ENCODE measurements at regions not wholly inside any gene's neighbourhood (a gene's known extent, or its start where the extent isn't known, plus 50 kb on each side); places are given as distances from the start of the nearest gene placed in this dataset.

- Histone ChIP-seq H2AFZ (ENCODE audit: low read length) (no peak overlapping the region), H3K79me2 (ENCODE audit: low read length) (no peaks in the 10 kb centered on the region), H3K36me3 (ENCODE audit: insufficient read depth, low read length) (no peaks in the 10 kb centered on the region), H3K9me2 (replicated peaks; ENCODE audit: insufficient read depth, low read length) (no peaks in the 10 kb centered on the region), H4K20me1 (ENCODE audit: insufficient read depth, low read depth, low read length) (no peaks in the 10 kb centered on the region), H3K27ac (ENCODE audit: low read length) (no peak overlapping the region), H3K9ac (ENCODE audit: low read length) (no peak overlapping the region), H3K27me3 (ENCODE audit: low read length) (no peaks in the 10 kb centered on the region), H3K9me3 (ENCODE audit: low read length) (no peaks in the 10 kb centered on the region), H3K4me2 (ENCODE audit: low read depth, low read length, poor library complexity, severe bottlenecking) (no peak overlapping the region), H3K4me1 (ENCODE audit: low read length) (peaks cover 45% of the 10 kb centered on the region), H3K4me3 (ENCODE audit: low read length) (no peak overlapping the region)
- peak; percentile 37 for DNase-seq
Observed at GRCh38 chr15:69757186-69757585, 304.6 kb downstream of the RPLP1 start.

GRCh38 chr15:69758291-69758771 is 305.7 kb downstream of the RPLP1 start:
- peaks cover 55% of the 10 kb centered on the region for H3K4me1 ChIP-seq (ENCODE audit: low read length)
- H3K27me3 ChIP-seq (ENCODE audit: low read length), result no peaks in the 10 kb centered on the region
- no peaks in the 10 kb centered on the region for H4K20me1 ChIP-seq (ENCODE audit: insufficient read depth, low read depth, low read length)
- no peaks in the 10 kb centered on the region for H3K9me2 ChIP-seq (replicated peaks; ENCODE audit: insufficient read depth, low read length)
- H3K9ac ChIP-seq (ENCODE audit: low read length), result no peak overlapping the region
- no peak overlapping the region for H3K4me3 ChIP-seq (ENCODE audit: low read length)
- H3K4me2 ChIP-seq (ENCODE audit: low read depth, low read length, poor library complexity, severe bottlenecking), result no peak overlapping the region
- H3K36me3 ChIP-seq (ENCODE audit: insufficient read depth, low read length), result no peaks in the 10 kb centered on the region
- no peaks in the 10 kb centered on the region for H3K9me3 ChIP-seq (ENCODE audit: low read length)
- no peak overlapping the region for H2AFZ ChIP-seq (ENCODE audit: low read length)
- peak; percentile 33 for DNase-seq
- no peaks in the 10 kb centered on the region for H3K79me2 ChIP-seq (ENCODE audit: low read length)
- H3K27ac ChIP-seq (ENCODE audit: low read length), result no peak overlapping the region

- Histone ChIP-seq H3K4me2 (ENCODE audit: low read depth, low read length, poor library complexity, severe bottlenecking) (peak overlapping the region; percentile 4), H4K20me1 (ENCODE audit: insufficient read depth, low read depth, low read length) (no peaks in the 10 kb centered on the region), H2AFZ (ENCODE audit: low read length) (no peak overlapping the region), H3K4me3 (ENCODE audit: low read length) (no peak overlapping the region), H3K9me2 (replicated peaks; ENCODE audit: insufficient read depth, low read length) (no peaks in the 10 kb centered on the region), H3K4me1 (ENCODE audit: low read length) (peaks cover 60% of the 10 kb centered on the region), H3K79me2 (ENCODE audit: low read length) (no peaks in the 10 kb centered on the region), H3K36me3 (ENCODE audit: insufficient read depth, low read length) (no peaks in the 10 kb centered on the region), H3K27me3 (ENCODE audit: low read length) (no peaks in the 10 kb centered on the region), H3K27ac (ENCODE audit: low read length) (no peak overlapping the region), H3K9ac (ENCODE audit: low read length) (no peak overlapping the region), H3K9me3 (ENCODE audit: low read length) (no peaks in the 10 kb centered on the region)
- DNase-seq, result peak; percentile 61
Observed at GRCh38 chr15:69758810-69759790, 306.5 kb downstream of the RPLP1 start.

- H3K4me2 ChIP-seq (ENCODE audit: low read depth, low read length, poor library complexity, severe bottlenecking), result no peak overlapping the region
- no peaks in the 10 kb centered on the region for H3K9me2 ChIP-seq (replicated peaks; ENCODE audit: insufficient read depth, low read length)
- H2AFZ ChIP-seq (ENCODE audit: low read length), result 0 out of 2 replicates have a peak overlapping the region, but pooled peaks have one; percentile 0
- H3K36me3 ChIP-seq (ENCODE audit: insufficient read depth, low read length), result no peaks in the 10 kb centered on the region
- no peaks in the 10 kb centered on the region for H3K27me3 ChIP-seq (ENCODE audit: low read length)
- no peaks in the 10 kb centered on the region for H4K20me1 ChIP-seq (ENCODE audit: insufficient read depth, low read depth, low read length)
- H3K4me3 ChIP-seq (ENCODE audit: low read length), result no peak overlapping the region
- no peak overlapping the region for H3K9ac ChIP-seq (ENCODE audit: low read length)
- H3K4me1 ChIP-seq (ENCODE audit: low read length), result peaks cover 52% of the 10 kb centered on the region
- no peaks in the 10 kb centered on the region for H3K9me3 ChIP-seq (ENCODE audit: low read length)
- no peaks in the 10 kb centered on the region for H3K79me2 ChIP-seq (ENCODE audit: low read length)
- peak; percentile 39 for DNase-seq
- no peak overlapping the region for H3K27ac ChIP-seq (ENCODE audit: low read length)
Observed at GRCh38 chr15:69760258-69760845, 307.7 kb downstream of the RPLP1 start.

GRCh38 chr15:69760890-69761568 is 308.4 kb downstream of the RPLP1 start:
- H4K20me1 ChIP-seq (ENCODE audit: insufficient read depth, low read depth, low read length), result no peaks in the 10 kb centered on the region
- H3K9me2 ChIP-seq (replicated peaks; ENCODE audit: insufficient read depth, low read length), result no peaks in the 10 kb centered on the region
- H3K4me1 ChIP-seq (ENCODE audit: low read length), result peaks cover 45% of the 10 kb centered on the region
- 0 out of 2 replicates have a peak overlapping the region, but pooled peaks have one; percentile 28 for H3K9ac ChIP-seq (ENCODE audit: low read length)
- H3K4me3 ChIP-seq (ENCODE audit: low read length), result no peak overlapping the region
- no peaks in the 10 kb centered on the region for H3K36me3 ChIP-seq (ENCODE audit: insufficient read depth, low read length)
- no peak overlapping the region for H2AFZ ChIP-seq (ENCODE audit: low read length)
- H3K4me2 ChIP-seq (ENCODE audit: low read depth, low read length, poor library complexity, severe bottlenecking), result no peak overlapping the region
- H3K9me3 ChIP-seq (ENCODE audit: low read length), result no peaks in the 10 kb centered on the region
- H3K27ac ChIP-seq (ENCODE audit: low read length), result no peak overlapping the region
- H3K27me3 ChIP-seq (ENCODE audit: low read length), result no peaks in the 10 kb centered on the region
- no peaks in the 10 kb centered on the region for H3K79me2 ChIP-seq (ENCODE audit: low read length)
- DNase-seq, result peak; percentile 39

DNA sequence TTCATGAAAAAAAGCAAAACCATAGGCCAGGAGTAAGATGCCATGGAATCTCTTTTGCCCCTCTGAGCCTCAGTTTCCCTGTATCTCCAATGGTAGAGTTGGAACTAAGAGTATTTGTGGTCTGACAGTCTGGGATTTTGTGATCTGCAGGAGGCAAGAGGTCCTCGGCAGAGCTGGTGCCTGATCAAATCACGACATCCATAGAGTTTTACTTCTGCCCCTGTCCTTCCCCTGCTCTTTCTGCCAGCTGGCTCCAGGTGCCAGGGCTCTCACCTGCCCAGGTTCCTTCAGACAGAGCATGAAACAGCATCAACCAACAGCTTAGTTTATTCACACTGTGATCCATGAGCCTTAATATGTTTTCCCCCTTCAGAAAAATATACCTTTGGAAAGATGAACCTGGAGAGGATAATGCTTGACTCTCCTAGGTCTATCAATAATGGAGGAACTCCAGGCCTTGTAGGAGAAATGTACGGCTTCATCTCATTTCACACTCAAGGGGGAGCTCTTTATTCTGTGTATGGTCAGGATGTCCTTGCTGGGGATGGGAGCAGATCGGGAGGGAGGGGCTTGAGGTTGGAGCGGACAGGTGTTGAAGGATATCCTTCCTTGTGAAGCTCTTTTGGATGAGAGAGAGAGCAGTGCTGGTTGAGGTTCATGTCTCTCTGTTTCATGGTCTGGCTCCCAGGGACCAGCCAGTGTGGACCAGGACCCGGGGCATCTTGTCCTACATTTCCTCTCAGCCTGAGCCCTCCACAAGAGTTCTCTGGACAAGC is 309.9 kb downstream of the RPLP1 start:
- Histone ChIP-seq H3K27me3 (ENCODE audit: low read length) (no peaks in the 10 kb centered on the region), H3K27ac (ENCODE audit: low read length) (no peak overlapping the region), H3K9me2 (replicated peaks; ENCODE audit: insufficient read depth, low read length) (no peaks in the 10 kb centered on the region), H3K9me3 (ENCODE audit: low read length) (no peaks in the 10 kb centered on the region), H3K9ac (ENCODE audit: low read length) (no peak overlapping the region), H3K36me3 (ENCODE audit: insufficient read depth, low read length) (no peaks in the 10 kb centered on the region), H3K4me1 (ENCODE audit: low read length) (peaks cover 42% of the 10 kb centered on the region), H2AFZ (ENCODE audit: low read length) (no peak overlapping the region), H4K20me1 (ENCODE audit: insufficient read depth, low read depth, low read length) (no peaks in the 10 kb centered on the region), H3K79me2 (ENCODE audit: low read length) (no peaks in the 10 kb centered on the region), H3K4me2 (ENCODE audit: low read depth, low read length, poor library complexity, severe bottlenecking) (peak overlapping the region; percentile 41), H3K4me3 (ENCODE audit: low read length) (no peak overlapping the region)
- peak; percentile 67 for DNase-seq

DNA sequence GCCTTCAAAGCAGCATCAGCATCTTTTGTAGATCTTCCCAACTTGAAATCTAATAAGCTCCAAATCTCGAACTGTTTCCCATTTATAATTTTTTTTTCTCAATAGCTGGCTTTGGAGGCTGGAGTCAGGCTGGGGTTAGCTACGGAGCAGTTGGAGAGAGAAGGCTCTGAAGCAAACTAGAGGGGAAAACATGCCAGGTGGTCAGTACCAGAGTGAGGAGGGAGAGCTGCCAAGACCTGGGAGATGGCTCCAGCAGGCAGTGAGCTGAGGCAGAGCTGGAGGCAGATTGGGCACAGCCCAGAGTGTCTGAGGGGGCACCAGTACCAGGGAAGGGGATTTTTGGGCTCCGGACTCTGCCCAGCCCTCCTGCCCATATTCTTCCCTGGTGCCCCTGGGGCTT is 311.2 kb downstream of the RPLP1 start:
- Histone ChIP-seq H3K27me3 (ENCODE audit: low read length) (no peaks in the 10 kb centered on the region), H3K4me3 (ENCODE audit: low read length) (no peak overlapping the region), H3K79me2 (ENCODE audit: low read length) (no peaks in the 10 kb centered on the region), H3K9me3 (ENCODE audit: low read length) (no peaks in the 10 kb centered on the region), H3K4me1 (ENCODE audit: low read length) (peaks cover 34% of the 10 kb centered on the region), H3K4me2 (ENCODE audit: low read depth, low read length, poor library complexity, severe bottlenecking) (no peak overlapping the region), H3K36me3 (ENCODE audit: insufficient read depth, low read length) (no peaks in the 10 kb centered on the region), H3K9me2 (replicated peaks; ENCODE audit: insufficient read depth, low read length) (no peaks in the 10 kb centered on the region), H3K9ac (ENCODE audit: low read length) (no peak overlapping the region), H2AFZ (ENCODE audit: low read length) (no peak overlapping the region), H4K20me1 (ENCODE audit: insufficient read depth, low read depth, low read length) (no peaks in the 10 kb centered on the region), H3K27ac (ENCODE audit: low read length) (no peak overlapping the region)
- peak; percentile 15 for DNase-seq

All from Karpas-422 (cell line).